HG03342 (cell line): ENCODE measurements at regions not wholly inside any gene's neighbourhood (a gene's known extent, or its start where the extent isn't known, plus 50 kb on each side); places are given as distances from the start of the nearest gene placed in this dataset.

ENCODE experiments used
- ATAC-seq: cut with Tn5 transposase; IDR thresholded peaks from one replicate; pipeline ENCODE4 v1.9.1; 2021; ENCODE audit warnings: mild to moderate bottlenecking, moderate library complexity; ENCODE audit not compliant: unreplicated experiment

DNA sequence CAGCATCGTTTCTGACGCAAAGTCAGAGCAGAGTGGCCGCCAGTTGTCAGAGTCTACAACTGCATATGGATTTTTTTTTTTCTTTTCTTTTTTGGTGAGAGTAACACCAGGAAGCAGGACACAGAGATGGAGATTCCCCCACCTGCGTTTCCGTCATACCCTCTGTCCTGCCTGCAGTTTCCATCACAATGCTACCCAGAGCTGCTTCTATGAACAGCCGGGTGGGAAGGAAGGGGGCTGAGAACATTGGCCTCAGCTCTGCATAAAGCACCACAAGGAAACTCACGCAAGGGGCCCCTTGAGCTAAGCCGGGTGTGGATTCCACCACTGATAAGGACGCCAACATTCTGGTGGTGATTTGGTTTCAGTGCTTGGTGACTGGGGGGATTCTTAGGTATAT, 183.5 kb upstream of the AFDN start:
- ATAC-seq: no peak

DNA sequence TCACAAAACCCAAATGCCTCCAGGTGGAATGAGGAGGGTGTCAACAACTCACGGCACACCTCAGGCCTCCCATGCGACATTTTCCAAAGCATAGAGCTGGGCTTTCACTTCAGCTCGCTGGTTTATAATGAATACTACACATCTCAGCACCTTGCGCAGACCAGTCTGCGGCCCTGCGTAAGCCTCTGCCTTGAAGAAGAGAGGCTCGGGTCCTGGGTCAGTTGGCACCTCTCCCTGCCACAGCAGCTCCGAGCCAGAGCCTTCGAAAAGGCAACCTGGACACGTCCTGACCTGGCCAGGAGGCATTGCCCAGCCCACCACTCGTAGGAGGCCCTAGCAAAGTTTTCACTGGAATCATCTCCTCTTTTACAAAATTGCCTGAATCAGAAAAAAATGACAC, 183.0 kb upstream of the AFDN start:
- no peak for ATAC-seq

DNA sequence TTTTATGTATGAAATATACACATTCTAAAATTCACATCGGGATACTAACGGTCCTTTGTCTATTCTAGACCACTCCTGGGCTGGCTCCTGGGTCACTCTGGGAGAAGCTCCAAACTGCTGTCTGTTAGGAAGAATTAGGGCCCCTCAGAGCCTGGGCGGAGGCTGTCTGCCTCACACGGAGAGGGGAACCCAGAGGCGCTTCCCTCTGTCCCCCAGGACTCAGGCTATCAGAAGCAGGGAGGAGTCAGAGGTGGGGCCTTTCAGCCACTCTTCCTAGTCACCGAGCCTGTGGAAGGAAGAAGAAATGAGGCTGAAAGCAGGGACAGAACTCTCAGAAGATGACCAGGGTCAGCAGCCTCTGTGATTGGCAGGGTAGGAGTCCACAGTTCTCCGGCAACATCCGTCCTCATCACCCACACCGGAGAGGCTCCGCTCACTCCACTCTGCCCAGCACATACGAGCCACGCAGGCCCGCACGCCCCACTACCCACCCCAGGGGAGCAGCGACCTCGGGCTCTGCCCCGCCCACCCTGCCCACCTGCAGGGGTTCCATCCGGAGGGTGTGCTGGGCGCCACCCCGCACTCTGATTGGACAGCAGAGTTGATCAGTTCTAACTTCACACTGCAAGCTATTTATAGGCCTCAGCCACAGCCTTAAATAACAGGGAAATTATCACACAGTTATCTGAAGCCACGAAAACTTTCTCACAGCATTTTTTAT, 182.1 kb upstream of the AFDN start:
- ATAC-seq: no peak

DNA sequence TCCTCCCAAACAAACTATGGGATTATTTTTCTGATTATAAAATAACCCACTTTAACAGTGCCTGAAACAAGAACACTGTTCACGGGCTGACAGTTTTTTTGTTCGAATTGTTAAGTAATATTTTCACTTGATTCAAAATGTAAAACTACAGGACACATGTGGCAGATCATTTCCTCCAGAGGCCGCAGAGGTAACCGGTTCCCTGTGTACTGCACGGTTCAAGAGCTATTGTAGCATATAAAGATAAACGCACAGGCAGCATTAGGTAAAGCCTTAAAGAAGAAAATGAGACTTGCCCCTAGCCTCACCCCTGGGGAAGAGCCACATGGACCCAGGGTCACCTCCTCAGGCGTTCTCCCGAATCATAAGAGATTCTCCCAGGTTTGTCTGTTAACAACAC, 181.3 kb upstream of the AFDN start:
- ATAC-seq: no peak

DNA sequence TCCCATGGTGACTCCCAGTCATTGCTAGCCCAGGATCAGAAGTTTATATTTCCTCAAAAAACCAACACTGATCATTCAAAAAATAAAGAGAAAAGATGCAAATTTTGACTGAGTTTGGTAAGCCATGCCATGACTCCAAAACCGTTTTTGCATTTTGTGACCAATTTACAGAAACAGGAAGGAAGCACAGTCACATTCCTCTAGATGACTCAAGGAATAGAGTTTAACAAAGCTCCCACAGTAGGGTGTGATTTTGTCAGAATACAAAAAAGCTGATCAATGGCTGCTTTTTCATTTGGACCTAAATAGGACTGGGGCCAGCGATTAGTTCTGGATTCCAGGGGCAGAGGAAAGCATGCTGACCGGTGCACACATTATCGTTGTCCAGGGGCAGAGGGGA, 179.4 kb upstream of the AFDN start:
- no peak for ATAC-seq

DNA sequence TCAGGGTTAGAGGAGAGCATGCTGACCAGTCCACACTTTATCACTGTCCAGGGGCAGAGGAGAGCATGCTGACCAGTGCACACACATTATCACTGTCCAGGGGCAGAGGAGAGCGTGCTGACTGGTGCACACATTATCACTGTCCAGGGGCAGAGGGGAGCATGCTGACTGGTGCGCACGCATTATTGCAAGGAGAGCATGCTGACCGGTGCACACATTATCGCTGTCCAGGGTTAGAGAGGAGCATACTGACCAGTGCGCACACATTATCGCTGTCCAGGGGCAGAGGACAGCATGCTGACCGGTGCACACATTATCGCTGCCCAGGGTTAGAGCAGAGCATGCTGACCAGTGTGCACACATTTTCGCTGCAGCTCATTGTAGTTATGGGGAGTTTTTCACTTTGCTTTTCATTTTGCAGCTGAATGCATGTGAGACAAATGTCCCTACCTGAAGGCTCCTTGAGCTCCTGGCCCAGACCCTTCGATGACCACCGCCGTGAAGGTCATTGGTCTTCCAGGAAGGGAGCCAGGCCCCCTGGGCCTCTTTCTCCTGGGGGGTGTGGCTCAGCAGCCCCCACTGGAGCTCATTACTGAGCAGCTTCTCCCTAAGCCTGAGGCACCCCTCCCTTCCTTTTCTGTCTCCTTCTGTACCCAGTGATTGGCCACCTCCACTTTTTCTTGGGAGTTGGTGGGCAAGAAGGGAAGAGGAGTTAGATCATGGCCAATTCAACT, 178.8 kb upstream of the AFDN start:
- ATAC-seq: no peak

DNA sequence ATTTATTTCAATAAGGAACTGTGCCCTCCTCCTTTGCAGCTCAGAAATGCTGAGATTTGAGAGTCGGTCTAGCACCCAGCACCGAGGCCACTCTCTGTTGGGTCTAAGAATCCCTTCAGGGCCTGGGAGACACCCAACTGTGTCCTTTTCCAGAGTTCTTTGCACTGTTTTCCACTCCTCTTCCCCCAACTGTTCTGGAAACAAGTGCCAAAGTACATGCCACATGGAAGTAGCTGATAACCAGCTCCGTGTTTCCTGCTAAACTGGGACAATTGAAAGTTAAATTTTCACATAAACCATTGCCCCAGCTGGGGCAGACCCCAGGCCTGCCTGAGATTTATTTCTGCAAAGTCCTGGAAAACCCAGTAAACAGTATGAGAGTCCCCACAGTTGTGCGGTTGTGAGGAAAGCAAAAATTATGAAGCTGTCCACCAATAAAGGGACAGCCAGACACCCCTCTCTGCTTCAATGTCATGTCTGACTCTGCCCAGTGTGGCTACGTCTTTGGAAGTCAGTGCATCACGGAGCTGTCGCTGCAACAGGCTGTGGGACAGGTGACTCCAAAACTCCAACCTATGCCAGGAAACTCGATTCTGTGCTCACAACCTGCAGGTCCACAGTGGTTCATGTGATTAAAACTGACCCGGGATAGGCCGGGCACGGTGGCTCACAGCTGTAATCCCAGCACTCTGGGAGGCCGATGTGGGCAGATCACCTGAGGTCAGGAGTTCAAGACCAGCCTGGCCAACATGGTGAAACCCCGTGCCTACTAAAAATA, 178.0 kb upstream of the AFDN start:
- ATAC-seq: no peak

DNA sequence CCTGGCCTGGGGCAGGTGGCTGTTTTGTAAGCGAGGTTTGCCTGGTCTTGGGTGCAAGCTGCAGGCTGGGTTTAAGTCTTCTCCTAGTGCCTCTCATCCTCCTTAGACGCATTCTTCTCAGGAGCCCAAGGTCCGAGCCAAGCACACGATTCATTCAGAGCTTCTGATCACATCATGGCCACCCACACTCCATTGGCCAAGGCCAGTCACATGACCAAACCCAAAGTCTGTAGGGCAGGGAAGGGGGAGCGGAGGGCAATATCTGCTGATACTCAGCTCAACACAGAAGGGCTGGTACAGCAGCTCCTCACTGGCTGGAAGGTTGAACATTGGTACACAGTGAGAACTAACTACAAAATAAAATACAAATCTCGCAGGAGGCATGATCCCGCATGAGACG, 177.2 kb upstream of the AFDN start:
- ATAC-seq: no peak

DNA sequence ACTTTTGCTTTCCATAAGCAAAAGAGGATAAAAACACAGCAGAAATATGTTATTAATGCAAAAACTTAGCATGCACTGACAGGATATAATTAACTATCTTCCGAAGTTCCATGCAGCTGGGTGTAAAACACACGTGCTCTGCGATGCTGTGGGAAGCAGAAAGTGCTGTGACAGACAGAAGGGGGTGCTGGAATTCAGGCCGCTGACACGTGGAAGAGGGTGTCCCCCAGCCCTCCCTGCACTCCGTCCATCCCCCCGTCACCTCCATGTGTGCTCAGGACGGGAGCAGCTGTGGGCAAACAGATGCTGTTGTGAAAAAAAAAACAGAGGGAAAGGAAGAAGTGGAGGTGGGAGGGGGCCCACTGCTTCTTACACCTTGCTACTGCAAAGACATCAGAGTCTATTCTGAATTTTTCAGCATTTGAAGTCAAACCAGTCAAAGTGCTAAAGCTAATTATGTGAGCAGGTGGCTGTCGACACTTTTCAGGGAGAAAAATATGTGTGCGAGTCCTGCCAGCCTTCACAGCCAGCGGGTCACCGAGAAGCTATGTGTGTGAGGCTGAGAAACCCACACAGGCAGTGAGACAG, 175.9 kb upstream of the AFDN start:
- no peak for ATAC-seq

DNA sequence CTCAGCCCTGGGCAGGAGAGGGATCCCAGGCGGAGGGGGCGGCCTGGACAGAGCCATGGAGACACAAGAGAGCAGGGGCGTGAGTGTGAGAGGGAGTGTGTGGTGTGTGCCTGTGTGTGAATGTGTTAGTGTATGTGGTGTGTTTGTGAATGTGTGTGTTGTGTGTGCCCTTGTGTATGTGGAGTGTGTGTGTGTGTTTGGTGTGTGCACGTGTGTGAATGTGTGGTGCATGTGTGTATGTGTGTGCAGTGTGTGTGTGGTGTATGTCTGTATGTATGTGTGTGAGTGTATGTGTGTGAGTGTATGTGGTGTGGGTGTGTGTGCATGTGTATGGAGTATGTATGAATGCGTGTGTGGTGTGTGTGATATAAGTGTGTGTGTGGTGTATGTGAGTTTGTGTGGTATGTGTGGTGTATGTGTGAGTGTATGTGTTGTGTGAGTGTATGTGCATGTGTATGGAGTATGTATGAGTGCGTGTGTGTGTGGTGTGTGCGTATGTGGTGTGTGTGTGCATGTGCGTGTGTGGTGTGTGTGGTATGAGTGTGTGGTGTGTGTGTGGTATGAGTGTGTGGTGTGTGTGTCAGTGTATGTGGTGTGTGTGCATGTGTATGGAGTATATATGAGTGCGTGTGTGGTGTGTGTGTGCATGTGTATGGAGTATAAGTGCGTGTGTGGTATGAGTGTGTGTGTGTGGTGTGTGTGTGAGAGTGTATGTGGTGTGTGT, 175.2 kb upstream of the AFDN start:
- no peak for ATAC-seq

DNA sequence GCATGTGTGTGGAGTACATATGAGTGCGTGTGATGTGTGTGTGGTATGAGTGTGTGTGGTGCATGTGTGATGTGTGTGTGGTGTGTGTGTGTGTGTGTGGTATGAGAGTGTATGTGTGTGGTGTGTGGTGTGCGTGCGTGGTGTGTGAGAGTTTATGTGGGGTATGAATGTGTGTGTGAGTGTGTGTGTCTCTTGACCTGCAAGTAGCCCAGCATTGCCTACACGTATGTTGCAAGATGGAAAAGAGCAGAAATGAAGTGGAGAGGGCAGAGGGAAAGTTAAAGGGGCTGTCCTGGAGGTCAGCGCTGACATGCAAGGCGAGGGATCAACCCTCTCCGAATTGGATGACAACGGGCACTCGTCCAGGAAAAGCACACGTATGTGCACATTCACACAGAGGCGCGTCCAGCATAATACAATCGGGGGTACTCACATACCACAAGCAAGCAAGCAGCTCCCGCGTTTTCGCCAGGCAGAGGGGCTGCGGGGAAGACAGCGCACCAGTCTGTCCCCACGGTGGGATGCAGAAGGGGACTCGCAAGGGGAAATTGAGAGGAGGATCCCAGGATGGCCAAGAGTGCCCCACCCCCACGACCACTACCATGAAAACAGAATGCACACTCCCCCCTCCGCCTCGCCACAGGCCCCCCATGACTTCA, 174.5 kb upstream of the AFDN start:
- no peak for ATAC-seq

DNA sequence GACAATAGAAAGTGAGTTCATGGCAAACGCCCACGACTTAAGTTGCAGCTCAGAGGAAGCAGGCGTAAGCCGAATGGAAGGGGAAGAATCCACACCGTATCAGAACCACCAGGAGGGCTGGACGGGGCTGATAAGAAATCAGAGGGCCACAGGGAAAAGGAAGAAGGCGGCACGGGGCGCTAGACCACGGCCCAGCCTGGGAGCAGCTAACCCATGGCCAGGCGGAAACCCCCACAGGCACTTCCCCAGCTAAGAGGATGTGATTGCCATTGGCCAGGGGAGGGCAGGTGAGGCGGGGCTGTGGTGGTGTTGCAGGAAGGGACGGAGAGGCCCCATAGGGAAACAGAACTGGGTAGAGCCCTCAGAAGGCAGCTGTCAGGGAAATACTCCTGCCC, 174.0 kb upstream of the AFDN start:
- no peak for ATAC-seq

DNA sequence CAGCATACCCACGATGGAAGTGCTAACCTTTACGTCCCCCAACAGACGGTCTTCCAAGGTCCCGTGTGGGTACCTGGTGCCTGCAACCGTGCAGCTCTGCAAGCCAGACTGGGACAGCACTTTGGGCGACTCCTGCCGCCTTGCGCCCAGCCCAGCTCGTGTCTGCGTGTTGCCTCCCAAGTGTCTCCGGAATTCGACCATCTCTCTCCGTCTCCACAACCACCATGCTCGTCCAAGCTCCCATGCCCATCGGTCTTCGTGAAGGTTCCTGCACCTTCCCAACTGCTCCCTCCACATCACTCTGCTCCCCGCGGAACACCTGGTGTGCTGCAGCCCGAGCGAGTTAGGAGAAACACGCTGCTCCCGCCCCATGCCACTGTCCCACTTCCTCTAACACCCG, 173.2 kb upstream of the AFDN start:
- ATAC-seq: no peak

DNA sequence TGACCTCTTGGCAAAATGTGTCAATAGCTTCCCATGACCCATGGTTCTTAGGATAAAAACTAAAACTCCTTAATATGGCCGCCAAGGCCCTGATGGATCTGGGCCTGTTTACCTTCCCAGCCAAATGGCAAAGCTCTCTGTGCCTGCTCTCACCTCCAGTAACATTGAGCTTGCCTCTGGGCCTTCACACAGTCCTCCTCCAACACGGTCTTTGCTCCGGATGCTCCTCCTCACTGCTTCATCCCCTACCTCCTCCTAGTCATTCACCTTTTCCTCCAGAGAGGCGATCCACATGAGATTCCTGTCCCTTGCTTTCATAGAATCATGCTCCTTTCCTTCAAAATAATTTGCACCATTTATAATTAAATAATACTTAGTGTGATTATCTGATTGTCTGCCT, 172.3 kb upstream of the AFDN start:
- no peak for ATAC-seq

DNA sequence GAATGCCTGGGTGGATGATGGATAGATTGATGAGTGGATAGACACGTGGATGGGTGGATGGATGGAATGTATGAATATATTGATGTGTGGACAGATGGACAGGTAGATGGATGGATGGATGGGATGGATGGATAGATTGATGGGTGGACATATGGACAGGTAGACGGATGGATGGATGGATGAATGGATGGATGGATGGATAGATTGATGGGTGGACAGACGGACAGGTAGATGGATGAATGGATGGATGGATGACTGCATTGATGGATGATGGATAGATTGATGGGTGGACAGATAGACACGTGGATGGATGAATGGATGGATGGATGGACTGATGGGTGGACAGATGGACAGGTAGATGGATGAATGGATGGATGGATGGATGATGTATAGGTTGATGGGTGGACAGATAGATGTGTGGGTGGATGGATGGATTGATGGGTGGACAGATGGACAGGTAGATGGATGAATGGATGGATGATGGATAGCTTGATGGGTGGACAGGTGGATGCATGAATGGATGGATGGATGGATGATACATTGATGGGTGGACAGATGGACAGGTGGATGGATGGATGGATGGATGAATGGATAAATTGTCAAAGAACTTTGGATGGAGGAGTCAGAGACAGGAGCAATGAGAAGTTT, 171.4 kb upstream of the AFDN start:
- no peak for ATAC-seq

DNA sequence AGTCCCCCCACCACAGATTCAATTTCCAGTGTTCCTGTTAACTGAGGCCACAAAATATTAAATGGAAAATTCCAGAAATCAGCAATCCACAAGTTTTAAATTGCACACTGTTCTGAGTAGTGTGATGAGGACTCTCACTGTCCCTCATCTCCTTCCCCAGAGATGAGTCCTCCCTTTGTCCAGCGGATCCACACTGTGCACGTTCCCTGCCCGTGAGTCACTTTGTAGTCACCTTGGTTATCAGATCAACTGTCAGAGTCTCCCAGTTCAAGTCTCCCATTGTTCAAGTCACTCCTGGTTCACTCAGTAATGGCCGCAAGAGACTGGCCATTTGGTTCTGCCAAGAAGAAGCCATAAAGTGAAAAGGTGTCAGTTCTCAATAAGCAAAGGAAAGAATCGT, 168.6 kb upstream of the AFDN start:
- no peak for ATAC-seq

DNA sequence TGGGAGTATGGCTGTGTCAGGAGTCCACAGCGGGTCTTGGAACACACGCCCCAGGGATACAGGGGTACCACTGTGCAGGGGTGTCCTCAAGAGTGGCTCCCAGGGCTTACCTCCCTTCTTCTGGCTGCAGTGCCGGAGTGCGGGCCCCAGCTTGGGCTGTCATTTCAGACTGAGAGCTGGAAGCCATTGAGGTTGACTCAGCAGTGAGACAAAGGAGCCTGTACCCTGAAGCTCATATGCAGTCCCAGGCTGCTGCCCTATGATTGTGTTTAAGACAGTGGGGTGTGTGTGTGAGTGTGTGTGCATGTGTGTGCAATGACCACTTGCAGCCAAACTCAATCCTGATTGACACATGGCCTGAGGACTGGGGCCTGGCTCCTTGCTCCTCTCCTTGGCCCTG, 167.7 kb upstream of the AFDN start:
- no peak for ATAC-seq

DNA sequence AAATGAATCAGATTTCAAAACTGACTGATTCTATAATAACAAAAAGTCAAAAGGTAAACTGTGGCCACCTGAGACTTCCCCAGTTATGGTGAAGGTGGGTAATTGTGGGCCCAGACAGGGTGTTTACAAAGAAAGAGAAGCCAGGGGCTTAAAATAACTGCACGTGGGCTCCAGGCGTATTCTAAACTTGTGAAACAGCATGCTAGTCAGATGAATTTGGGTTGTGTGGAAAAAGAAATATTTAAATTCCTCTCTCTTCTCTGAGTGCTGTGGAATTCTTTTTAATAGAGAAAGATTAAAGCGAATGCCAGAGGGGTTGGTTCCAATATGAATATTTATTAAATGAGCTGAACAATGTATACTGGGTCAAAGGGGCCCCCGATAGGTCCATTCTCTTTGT, 166.3 kb upstream of the AFDN start:
- no peak for ATAC-seq

DNA sequence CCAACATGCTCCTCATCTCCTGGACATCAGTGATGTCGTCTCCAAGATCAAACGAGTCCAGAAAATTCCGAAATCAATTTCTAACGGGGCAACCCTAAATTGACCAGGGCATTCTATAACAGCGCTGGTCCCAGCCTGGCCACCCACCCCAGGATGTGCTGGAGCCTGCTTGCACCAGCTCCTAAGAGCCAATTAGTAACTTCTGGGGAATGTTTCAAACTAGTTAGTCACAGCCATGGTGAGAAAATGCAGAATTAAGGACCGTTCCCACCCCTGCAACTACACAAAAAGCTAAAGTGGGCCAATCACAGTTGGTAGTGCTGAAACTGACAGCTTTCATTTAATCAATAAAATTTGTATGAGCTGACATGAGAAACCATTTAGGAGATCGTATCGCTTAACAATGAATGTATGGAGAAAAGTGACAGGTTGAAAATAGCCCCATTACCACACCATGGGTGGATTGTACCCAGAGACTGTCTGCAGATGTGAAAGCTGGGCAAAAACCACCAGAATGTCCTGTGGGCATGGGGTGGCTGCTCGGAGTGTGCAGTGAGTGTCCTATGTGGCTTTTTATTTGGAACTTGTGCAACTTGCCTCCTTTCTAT, 165.7 kb upstream of the AFDN start:
- no peak for ATAC-seq
